Suppressor macrophage (primary cell): ENCODE measurements at regions not wholly inside any gene's neighbourhood (a gene's known extent, or its start where the extent isn't known, plus 50 kb on each side); places are given as distances from the start of the nearest gene placed in this dataset.
A peak's percentile ranks its signal among the peaks of the same experiment; 100 is the strongest.
"Not testable (repeated sequence)": the region's sequence is repeated elsewhere in the genome, so short reads cannot be mapped to it uniquely, and the experiment has no call there.

ENCODE experiments used
- DNase-seq, 4 experiments: peaks; one replicate each; pipeline ENCODE4 v3.0.0-alpha.2; 2020 to 2022

GRCh38 chr5:158514986-158515359 is 584.7 kb downstream of the EBF1 start:
- DNase-seq: no peak

- no peak for DNase-seq
Observed at GRCh38 chr5:158514319-158514985, 585.3 kb downstream of the EBF1 start.

GRCh38 chr5:158513490-158514318 is 586.0 kb downstream of the EBF1 start:
- DNase-seq: peak in 3 of 4 experiments; percentile 14 to 51 (median 38)

- no peak for DNase-seq
Observed at GRCh38 chr5:158511454-158511853, 588.3 kb downstream of the EBF1 start.

- no peak for DNase-seq
Observed at GRCh38 chr5:158510479-158510878, 589.2 kb downstream of the EBF1 start.

GRCh38 chr5:158506648-158507047 is 593.1 kb downstream of the EBF1 start:
- no peak for DNase-seq

- DNase-seq: peak; percentile 77 to 91 (median 83)
Observed at GRCh38 chr5:158502686-158503085, 597.0 kb downstream of the EBF1 start.

GRCh38 chr5:158499892-158500418 is 599.8 kb downstream of the EBF1 start:
- DNase-seq: no peak

- no peak for DNase-seq
Observed at GRCh38 chr5:158499075-158499891, 600.4 kb downstream of the EBF1 start.

GRCh38 chr5:158496624-158497023 is 603.1 kb downstream of the EBF1 start:
- DNase-seq: no peak

- DNase-seq: no peak
Observed at GRCh38 chr5:158494541-158494940, 605.2 kb downstream of the EBF1 start.

- not testable (repeated sequence) for DNase-seq
Observed at GRCh38 chr5:158494044-158494443, 605.7 kb downstream of the EBF1 start.

- DNase-seq: no peak
Observed at GRCh38 chr5:158492841-158493242, 606.9 kb downstream of the EBF1 start.

GRCh38 chr5:158492136-158492535 is 607.6 kb downstream of the EBF1 start:
- DNase-seq: no peak

GRCh38 chr5:158487664-158488063 is 612.1 kb downstream of the EBF1 start:
- no peak for DNase-seq

GRCh38 chr5:158487156-158487555 is 612.6 kb downstream of the EBF1 start:
- DNase-seq: no peak

GRCh38 chr5:158486566-158486965 is 613.1 kb downstream of the EBF1 start:
- no peak for DNase-seq

GRCh38 chr5:158485604-158486081 is 614.1 kb downstream of the EBF1 start:
- DNase-seq: no peak

GRCh38 chr5:158485047-158485446 is 614.7 kb downstream of the EBF1 start:
- no peak for DNase-seq

- DNase-seq: no peak
Observed at GRCh38 chr5:158484150-158484549, 615.6 kb downstream of the EBF1 start.

- no peak for DNase-seq
Observed at GRCh38 chr5:158483281-158483860, 616.3 kb downstream of the EBF1 start.

- no peak for DNase-seq
Observed at GRCh38 chr5:158482125-158482524, 617.6 kb downstream of the EBF1 start.
